ENCODE measurements at regions not wholly inside any gene's neighbourhood (a gene's known extent, or its start where the extent isn't known, plus 50 kb on each side); places are given as distances from the start of the nearest gene placed in this dataset.

DNA sequence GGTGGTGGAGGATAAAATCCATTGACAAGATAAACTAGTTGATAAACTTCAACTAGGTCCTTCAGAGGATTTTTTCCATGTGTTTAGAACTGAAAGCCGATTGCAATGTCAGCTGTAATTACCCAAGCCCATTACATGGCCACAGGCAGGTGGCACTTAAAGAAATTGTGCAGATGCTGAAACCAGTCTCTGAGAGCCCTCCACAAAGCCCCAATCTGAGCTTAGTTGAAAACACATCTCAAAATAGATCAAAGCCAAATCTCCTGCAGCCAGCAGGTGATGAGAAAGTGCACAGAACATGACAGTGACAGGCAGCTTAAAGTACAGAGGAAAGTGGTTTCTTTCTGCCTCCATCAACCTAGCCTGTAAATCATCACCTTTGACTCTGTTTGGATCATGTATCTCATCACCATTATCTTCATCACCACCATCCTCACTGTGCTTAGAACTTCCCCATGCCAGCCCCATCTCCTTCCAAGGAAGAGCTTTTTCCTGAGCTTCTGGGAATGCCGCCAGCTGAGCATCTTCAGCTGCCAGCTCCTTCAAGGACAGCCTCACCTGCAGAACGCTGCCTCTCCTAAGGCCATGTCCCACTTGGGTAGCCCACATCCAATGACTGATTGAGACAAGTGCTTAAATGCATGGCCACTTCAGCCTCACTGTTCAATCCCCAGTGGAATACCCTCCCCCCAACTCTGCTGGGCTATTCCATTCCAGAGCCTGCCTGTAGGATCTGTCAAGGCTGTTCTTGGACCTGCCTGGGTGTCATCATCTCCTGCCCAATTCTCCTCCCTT lies 219.5 kb upstream of the TMEM132C start (continued):
- TF ChIP-seq, protein P1, sequence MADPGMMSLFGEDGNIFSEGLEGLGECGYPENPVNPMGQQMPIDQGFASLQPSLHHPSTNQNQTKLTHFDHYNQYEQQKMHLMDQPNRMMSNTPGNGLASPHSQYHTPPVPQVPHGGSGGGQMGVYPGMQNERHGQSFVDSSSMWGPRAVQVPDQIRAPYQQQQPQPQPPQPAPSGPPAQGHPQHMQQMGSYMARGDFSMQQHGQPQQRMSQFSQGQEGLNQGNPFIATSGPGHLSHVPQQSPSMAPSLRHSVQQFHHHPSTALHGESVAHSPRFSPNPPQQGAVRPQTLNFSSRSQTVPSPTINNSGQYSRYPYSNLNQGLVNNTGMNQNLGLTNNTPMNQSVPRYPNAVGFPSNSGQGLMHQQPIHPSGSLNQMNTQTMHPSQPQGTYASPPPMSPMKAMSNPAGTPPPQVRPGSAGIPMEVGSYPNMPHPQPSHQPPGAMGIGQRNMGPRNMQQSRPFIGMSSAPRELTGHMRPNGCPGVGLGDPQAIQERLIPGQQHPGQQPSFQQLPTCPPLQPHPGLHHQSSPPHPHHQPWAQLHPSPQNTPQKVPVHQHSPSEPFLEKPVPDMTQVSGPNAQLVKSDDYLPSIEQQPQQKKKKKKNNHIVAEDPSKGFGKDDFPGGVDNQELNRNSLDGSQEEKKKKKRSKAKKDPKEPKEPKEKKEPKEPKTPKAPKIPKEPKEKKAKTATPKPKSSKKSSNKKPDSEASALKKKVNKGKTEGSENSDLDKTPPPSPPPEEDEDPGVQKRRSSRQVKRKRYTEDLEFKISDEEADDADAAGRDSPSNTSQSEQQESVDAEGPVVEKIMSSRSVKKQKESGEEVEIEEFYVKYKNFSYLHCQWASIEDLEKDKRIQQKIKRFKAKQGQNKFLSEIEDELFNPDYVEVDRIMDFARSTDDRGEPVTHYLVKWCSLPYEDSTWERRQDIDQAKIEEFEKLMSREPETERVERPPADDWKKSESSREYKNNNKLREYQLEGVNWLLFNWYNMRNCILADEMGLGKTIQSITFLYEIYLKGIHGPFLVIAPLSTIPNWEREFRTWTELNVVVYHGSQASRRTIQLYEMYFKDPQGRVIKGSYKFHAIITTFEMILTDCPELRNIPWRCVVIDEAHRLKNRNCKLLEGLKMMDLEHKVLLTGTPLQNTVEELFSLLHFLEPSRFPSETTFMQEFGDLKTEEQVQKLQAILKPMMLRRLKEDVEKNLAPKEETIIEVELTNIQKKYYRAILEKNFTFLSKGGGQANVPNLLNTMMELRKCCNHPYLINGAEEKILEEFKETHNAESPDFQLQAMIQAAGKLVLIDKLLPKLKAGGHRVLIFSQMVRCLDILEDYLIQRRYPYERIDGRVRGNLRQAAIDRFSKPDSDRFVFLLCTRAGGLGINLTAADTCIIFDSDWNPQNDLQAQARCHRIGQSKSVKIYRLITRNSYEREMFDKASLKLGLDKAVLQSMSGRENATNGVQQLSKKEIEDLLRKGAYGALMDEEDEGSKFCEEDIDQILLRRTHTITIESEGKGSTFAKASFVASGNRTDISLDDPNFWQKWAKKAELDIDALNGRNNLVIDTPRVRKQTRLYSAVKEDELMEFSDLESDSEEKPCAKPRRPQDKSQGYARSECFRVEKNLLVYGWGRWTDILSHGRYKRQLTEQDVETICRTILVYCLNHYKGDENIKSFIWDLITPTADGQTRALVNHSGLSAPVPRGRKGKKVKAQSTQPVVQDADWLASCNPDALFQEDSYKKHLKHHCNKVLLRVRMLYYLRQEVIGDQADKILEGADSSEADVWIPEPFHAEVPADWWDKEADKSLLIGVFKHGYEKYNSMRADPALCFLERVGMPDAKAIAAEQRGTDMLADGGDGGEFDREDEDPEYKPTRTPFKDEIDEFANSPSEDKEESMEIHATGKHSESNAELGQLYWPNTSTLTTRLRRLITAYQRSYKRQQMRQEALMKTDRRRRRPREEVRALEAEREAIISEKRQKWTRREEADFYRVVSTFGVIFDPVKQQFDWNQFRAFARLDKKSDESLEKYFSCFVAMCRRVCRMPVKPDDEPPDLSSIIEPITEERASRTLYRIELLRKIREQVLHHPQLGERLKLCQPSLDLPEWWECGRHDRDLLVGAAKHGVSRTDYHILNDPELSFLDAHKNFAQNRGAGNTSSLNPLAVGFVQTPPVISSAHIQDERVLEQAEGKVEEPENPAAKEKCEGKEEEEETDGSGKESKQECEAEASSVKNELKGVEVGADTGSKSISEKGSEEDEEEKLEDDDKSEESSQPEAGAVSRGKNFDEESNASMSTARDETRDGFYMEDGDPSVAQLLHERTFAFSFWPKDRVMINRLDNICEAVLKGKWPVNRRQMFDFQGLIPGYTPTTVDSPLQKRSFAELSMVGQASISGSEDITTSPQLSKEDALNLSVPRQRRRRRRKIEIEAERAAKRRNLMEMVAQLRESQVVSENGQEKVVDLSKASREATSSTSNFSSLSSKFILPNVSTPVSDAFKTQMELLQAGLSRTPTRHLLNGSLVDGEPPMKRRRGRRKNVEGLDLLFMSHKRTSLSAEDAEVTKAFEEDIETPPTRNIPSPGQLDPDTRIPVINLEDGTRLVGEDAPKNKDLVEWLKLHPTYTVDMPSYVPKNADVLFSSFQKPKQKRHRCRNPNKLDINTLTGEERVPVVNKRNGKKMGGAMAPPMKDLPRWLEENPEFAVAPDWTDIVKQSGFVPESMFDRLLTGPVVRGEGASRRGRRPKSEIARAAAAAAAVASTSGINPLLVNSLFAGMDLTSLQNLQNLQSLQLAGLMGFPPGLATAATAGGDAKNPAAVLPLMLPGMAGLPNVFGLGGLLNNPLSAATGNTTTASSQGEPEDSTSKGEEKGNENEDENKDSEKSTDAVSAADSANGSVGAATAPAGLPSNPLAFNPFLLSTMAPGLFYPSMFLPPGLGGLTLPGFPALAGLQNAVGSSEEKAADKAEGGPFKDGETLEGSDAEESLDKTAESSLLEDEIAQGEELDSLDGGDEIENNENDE (IDR thresholded peaks at IDR 0.05; ENCODE audit: insufficient replicate concordance, low read length) = no peak
- TF ChIP-seq JUND (IDR thresholded peaks at IDR 0.05; ENCODE audit: low read length) = no peak
- no peak for TF ChIP-seq GTF2F1 (IDR thresholded peaks at IDR 0.05; ENCODE audit: borderline replicate concordance, low read depth, low read length)
- no peak for TF ChIP-seq SRF (IDR thresholded peaks at IDR 0.05; ENCODE audit: low read depth, low read length)
- no peak for TF ChIP-seq SIRT6 (IDR thresholded peaks at IDR 0.05; ENCODE audit: low read length)
- no peak for TF ChIP-seq KDM4A (IDR thresholded peaks at IDR 0.05; ENCODE audit: low read depth, low read length, severe bottlenecking)
- TF ChIP-seq POU5F1 (IDR thresholded peaks at IDR 0.05; ENCODE audit: low read depth, low read length) = no peak
- TF ChIP-seq, protein P2, sequence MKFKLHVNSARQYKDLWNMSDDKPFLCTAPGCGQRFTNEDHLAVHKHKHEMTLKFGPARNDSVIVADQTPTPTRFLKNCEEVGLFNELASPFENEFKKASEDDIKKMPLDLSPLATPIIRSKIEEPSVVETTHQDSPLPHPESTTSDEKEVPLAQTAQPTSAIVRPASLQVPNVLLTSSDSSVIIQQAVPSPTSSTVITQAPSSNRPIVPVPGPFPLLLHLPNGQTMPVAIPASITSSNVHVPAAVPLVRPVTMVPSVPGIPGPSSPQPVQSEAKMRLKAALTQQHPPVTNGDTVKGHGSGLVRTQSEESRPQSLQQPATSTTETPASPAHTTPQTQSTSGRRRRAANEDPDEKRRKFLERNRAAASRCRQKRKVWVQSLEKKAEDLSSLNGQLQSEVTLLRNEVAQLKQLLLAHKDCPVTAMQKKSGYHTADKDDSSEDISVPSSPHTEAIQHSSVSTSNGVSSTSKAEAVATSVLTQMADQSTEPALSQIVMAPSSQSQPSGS (IDR thresholded peaks at IDR 0.05; ENCODE audit: low read length) = no peak
- no peak for TF ChIP-seq ASH2L (IDR thresholded peaks at IDR 0.05; ENCODE audit: low read length)
